NCI-H2107 (cell line): ENCODE measurements at regions not wholly inside any gene's neighbourhood (a gene's known extent, or its start where the extent isn't known, plus 50 kb on each side); places are given as distances from the start of the nearest gene placed in this dataset.
"Not testable (repeated sequence)": the region's sequence is repeated elsewhere in the genome, so short reads cannot be mapped to it uniquely, and the experiment has no call there.

Experiments used
- DNase-seq: peaks from one replicate; lab custom pipeline; 2025; lab: John Stamatoyannopoulos, UW

GRCh38 chr7:32816409-32816948 lies 75.1 kb downstream of the KBTBD2 start:
- DNase-seq, result not testable (repeated sequence)

- DNase-seq, result not testable (repeated sequence)
These were observed 76.8 kb downstream of the KBTBD2 start for GRCh38 chr7:32814779-32815178.

GRCh38 chr7:32809871-32810270 lies 81.7 kb downstream of the KBTBD2 start:
- no peak for DNase-seq

- DNase-seq, result no peak
These were observed 82.2 kb downstream of the KBTBD2 start for GRCh38 chr7:32809347-32809746.

GRCh38 chr7:32803406-32804141 lies 88.0 kb downstream of the KBTBD2 start:
- no peak for DNase-seq

GRCh38 chr7:32802305-32802910 lies 89.2 kb downstream of the KBTBD2 start:
- no peak for DNase-seq

GRCh38 chr7:32793053-32793452 lies 98.5 kb downstream of the KBTBD2 start:
- DNase-seq, result not testable (repeated sequence)

GRCh38 chr7:32790766-32791430 lies 100.7 kb downstream of the KBTBD2 start:
- DNase-seq, result not testable (repeated sequence)

- not testable (repeated sequence) for DNase-seq
These were observed 102.3 kb downstream of the KBTBD2 start for GRCh38 chr7:32789266-32789665.

- not testable (repeated sequence) for DNase-seq
These were observed 103.4 kb downstream of the KBTBD2 start for GRCh38 chr7:32788174-32788573.

GRCh38 chr7:32785365-32785944 lies 106.1 kb downstream of the KBTBD2 start:
- DNase-seq, result not testable (repeated sequence)

GRCh38 chr7:32779895-32780294 lies 111.7 kb downstream of the KBTBD2 start:
- not testable (repeated sequence) for DNase-seq

GRCh38 chr7:32779167-32779566 lies 112.4 kb downstream of the KBTBD2 start:
- DNase-seq, result no peak

- not testable (repeated sequence) for DNase-seq
These were observed 114.4 kb downstream of the KBTBD2 start for GRCh38 chr7:32777041-32777666.

GRCh38 chr7:32776318-32776717 lies 115.2 kb downstream of the KBTBD2 start:
- DNase-seq, result not testable (repeated sequence)

GRCh38 chr7:32775809-32776208 lies 115.8 kb downstream of the KBTBD2 start:
- not testable (repeated sequence) for DNase-seq

- no peak for DNase-seq
These were observed 117.0 kb downstream of the KBTBD2 start for GRCh38 chr7:32774541-32774951.

GRCh38 chr7:32768866-32769510 lies 122.6 kb downstream of the KBTBD2 start:
- DNase-seq, result not testable (repeated sequence)

- not testable (repeated sequence) for DNase-seq
These were observed 123.2 kb downstream of the KBTBD2 start for GRCh38 chr7:32768338-32768737.

GRCh38 chr7:32765649-32766251 lies 125.8 kb downstream of the KBTBD2 start:
- DNase-seq, result peak; percentile 30

- no peak for DNase-seq
These were observed 126.4 kb downstream of the KBTBD2 start for GRCh38 chr7:32765185-32765584.
